KOPT-K1 (cell line): ENCODE measurements at regions not wholly inside any gene's neighbourhood (a gene's known extent, or its start where the extent isn't known, plus 50 kb on each side); places are given as distances from the start of the nearest gene placed in this dataset.

Experiments
- H3K27ac ChIP-seq: fragments of 200-600 bp; sonication (generic); 2 replicates; pipeline ENCODE4 v1.5.1; 2016; ENCODE audit warnings: antibody characterized with exemption, mild to moderate bottlenecking, low read depth, low read length; ENCODE audit not compliant: poor library complexity, severe bottlenecking
- H3K36me3 ChIP-seq: fragments of 200-600 bp; sonication (generic); 2 replicates; pipeline ENCODE4 v1.5.1; 2017; ENCODE audit warnings: antibody characterized with exemption, mild to moderate bottlenecking, low read length, moderate library complexity; ENCODE audit not compliant: insufficient read depth
- H3K9me3 ChIP-seq: fragments of 200-600 bp; sonication (generic); 2 replicates; pipeline ENCODE4 v1.5.1; 2017; ENCODE audit warnings: antibody characterized with exemption, low read length, mild to moderate bottlenecking; ENCODE audit not compliant: insufficient read depth, poor library complexity, severe bottlenecking

GRCh38 chr17:15882777-15883176 lies 62.2 kb upstream of the ADORA2B start:
- no peak overlapping the region for H3K27ac ChIP-seq
- no peaks in the 10 kb centered on the region for H3K36me3 ChIP-seq
- no peaks in the 10 kb centered on the region for H3K9me3 ChIP-seq

- Histone ChIP-seq H3K27ac (no peak overlapping the region), H3K9me3 (no peaks in the 10 kb centered on the region), H3K36me3 (no peaks in the 10 kb centered on the region)
Observed at GRCh38 chr17:15883617-15884111, 61.3 kb upstream of the ADORA2B start.

GRCh38 chr17:15884731-15885130 lies 60.2 kb upstream of the ADORA2B start:
- no peaks in the 10 kb centered on the region for H3K9me3 ChIP-seq
- no peaks in the 10 kb centered on the region for H3K36me3 ChIP-seq
- H3K27ac ChIP-seq, result no peak overlapping the region

GRCh38 chr17:15885770-15886169 lies 59.2 kb upstream of the ADORA2B start:
- Histone ChIP-seq H3K9me3 (no peaks in the 10 kb centered on the region), H3K36me3 (no peaks in the 10 kb centered on the region), H3K27ac (no peak overlapping the region)

- no peak overlapping the region for H3K27ac ChIP-seq
Observed at GRCh38 chr17:15886221-15886620, 58.7 kb upstream of the ADORA2B start.

GRCh38 chr17:15886804-15887203 lies 58.1 kb upstream of the ADORA2B start:
- Histone ChIP-seq H3K36me3 (no peaks in the 10 kb centered on the region), H3K9me3 (no peaks in the 10 kb centered on the region), H3K27ac (no peak overlapping the region)

More at GRCh38 chr17:15886221-15886620, 58.7 kb upstream of the ADORA2B start:
- H3K9me3 ChIP-seq, result no peaks in the 10 kb centered on the region
- no peaks in the 10 kb centered on the region for H3K36me3 ChIP-seq

- Histone ChIP-seq H3K36me3 (no peaks in the 10 kb centered on the region), H3K9me3 (no peaks in the 10 kb centered on the region), H3K27ac (no peak overlapping the region)
Observed at GRCh38 chr17:15888436-15888835, 56.5 kb upstream of the ADORA2B start.

- H3K9me3 ChIP-seq, result no peaks in the 10 kb centered on the region
- H3K27ac ChIP-seq, result no peak overlapping the region
- H3K36me3 ChIP-seq, result no peaks in the 10 kb centered on the region
Observed at GRCh38 chr17:15890279-15890892, 54.5 kb upstream of the ADORA2B start.

GRCh38 chr17:15891318-15891717 lies 53.6 kb upstream of the ADORA2B start:
- Histone ChIP-seq H3K36me3 (no peaks in the 10 kb centered on the region), H3K27ac (no peak overlapping the region), H3K9me3 (no peaks in the 10 kb centered on the region)

GRCh38 chr17:15892244-15892643 lies 52.7 kb upstream of the ADORA2B start:
- H3K27ac ChIP-seq, result no peak overlapping the region
- no peaks in the 10 kb centered on the region for H3K36me3 ChIP-seq
- H3K9me3 ChIP-seq, result no peaks in the 10 kb centered on the region

GRCh38 chr17:15892731-15893657 lies 51.9 kb upstream of the ADORA2B start:
- no peak overlapping the region for H3K27ac ChIP-seq

GRCh38 chr17:15893658-15894024 lies 51.3 kb upstream of the ADORA2B start:
- H3K9me3 ChIP-seq, result no peaks in the 10 kb centered on the region
- H3K27ac ChIP-seq, result no peak overlapping the region
- no peaks in the 10 kb centered on the region for H3K36me3 ChIP-seq

More at GRCh38 chr17:15892731-15893657, 51.9 kb upstream of the ADORA2B start:
- H3K36me3 ChIP-seq, result no peaks in the 10 kb centered on the region
- H3K9me3 ChIP-seq, result no peaks in the 10 kb centered on the region

GRCh38 chr17:15894258-15894657 lies 50.7 kb upstream of the ADORA2B start:
- H3K9me3 ChIP-seq, result no peaks in the 10 kb centered on the region
- no peak overlapping the region for H3K27ac ChIP-seq
- no peaks in the 10 kb centered on the region for H3K36me3 ChIP-seq

- Histone ChIP-seq H3K27ac (no peak overlapping the region), H3K9me3 (no peaks in the 10 kb centered on the region), H3K36me3 (no peaks in the 10 kb centered on the region)
Observed at GRCh38 chr17:15894913-15895658, 49.8 kb upstream of the ADORA2B start.
